Caco-2 (cell line): ENCODE measurements at regions not wholly inside any gene's neighbourhood (a gene's known extent, or its start where the extent isn't known, plus 50 kb on each side); places are given as distances from the start of the nearest gene placed in this dataset.
A peak's percentile ranks its signal among the peaks of the same experiment; 100 is the strongest.

Source experiments
- BruUV-seq: library from RNA; stranded (reverse); fragments of 400-500 nt; replicated peaks from 2 replicates; lab custom pipeline; 2021; lab: Mats Ljungman, UMichigan
- CTCF ChIA-PET: fragments of 300-600 bp; sonication (Branson Sonifier 250); formaldehyde crosslinking; loops from one replicate; lab custom pipeline; 2022; ENCODE audit warnings: antibody characterized with exemption; lab: Charles Lee
- POLR2A ChIA-PET: fragments of 300-600 bp; sonication (Branson Sonifier 250); formaldehyde crosslinking; loops from one replicate; lab custom pipeline; 2022; ENCODE audit warnings: antibody characterized with exemption; lab: Charles Lee
- DNase-seq, 2 experiments: peaks; one replicate each; pipeline versions ENCODE4 v3.0.0 to v3.0.0-alpha.2; 2020 to 2022
- H3K27me3 ChIP-seq: replicated peaks from 2 replicates; pipeline ENCODE4 v1.6.0; 2011; ENCODE audit warnings: low read length; ENCODE audit not compliant: control insufficient read depth, insufficient read depth
- H3K36me3 ChIP-seq: 2 replicates; pipeline ENCODE4 v1.5.1; 2011; ENCODE audit warnings: low read length; ENCODE audit not compliant: control insufficient read depth, insufficient read depth
- H3K4me1 ChIP-seq: fragments of 250-450 bp; sonication (Bioruptor Pico); 2 replicates; pipeline ENCODE4 v1.5.1; 2020; ENCODE audit warnings: mild to moderate bottlenecking
- H3K4me3 ChIP-seq: 2 replicates; pipeline ENCODE4 v1.5.1; 2011; ENCODE audit warnings: low read depth, mild to moderate bottlenecking, control low read depth, low read length
- H3K9me3 ChIP-seq: fragments of 250-450 bp; sonication (Bioruptor Pico); 2 replicates; pipeline ENCODE4 v1.5.1; 2020; ENCODE audit warnings: mild to moderate bottlenecking, moderate library complexity
- H3K27ac Mint-ChIP-seq: one replicate; pipeline ENCODE4 v1.8.0; 2022; ENCODE audit warnings: mixed read lengths; ENCODE audit not compliant: unreplicated experiment
- H3K27me3 Mint-ChIP-seq: one replicate; pipeline ENCODE4 v1.8.0; 2022; ENCODE audit warnings: mixed read lengths; ENCODE audit not compliant: insufficient read depth, unreplicated experiment
- H3K36me3 Mint-ChIP-seq: one replicate; pipeline ENCODE4 v1.8.0; 2022; ENCODE audit warnings: mild to moderate bottlenecking, mixed read lengths; ENCODE audit not compliant: insufficient read depth, unreplicated experiment
- H3K4me1 Mint-ChIP-seq: one replicate; pipeline ENCODE4 v1.8.0; 2022; ENCODE audit warnings: low read depth, mixed read lengths; ENCODE audit not compliant: unreplicated experiment
- H3K4me3 Mint-ChIP-seq: one replicate; pipeline ENCODE4 v1.8.0; 2022; ENCODE audit warnings: mild to moderate bottlenecking, moderate library complexity, mixed read lengths; ENCODE audit not compliant: unreplicated experiment
- H3K9me3 Mint-ChIP-seq: one replicate; pipeline ENCODE4 v1.8.0; 2022; ENCODE audit warnings: mixed read lengths; ENCODE audit not compliant: unreplicated experiment
- intact Hi-C: fragments of 100-400 bp; cut with micrococcal nuclease; formaldehyde crosslinking; loops from one replicate; pipeline ENCODE4 v1.10.0; 2022; ENCODE audit not compliant: unreplicated experiment
- TF ChIP-seq, protein P1 (sequence below), 2 experiments: fragments of 200-600 bp in 1 of 2; IDR thresholded peaks; 1 replicate in 1 of 2; 2 replicates in 1 of 2; pipeline versions ENCODE4 v1.5.1 to v1.8.0; 2011 to 2022; ENCODE audit warnings: antibody characterized with exemption in 1 of 2, control low read depth in 1 of 2, inconsistent platforms in 1 of 2, low read depth in 1 of 2, low read length in 1 of 2, mild to moderate bottlenecking in 1 of 2, moderate library complexity in 1 of 2; ENCODE audit not compliant: insufficient read depth in 1 of 2, severe bottlenecking in 1 of 2, unreplicated experiment in 1 of 2

DNA sequence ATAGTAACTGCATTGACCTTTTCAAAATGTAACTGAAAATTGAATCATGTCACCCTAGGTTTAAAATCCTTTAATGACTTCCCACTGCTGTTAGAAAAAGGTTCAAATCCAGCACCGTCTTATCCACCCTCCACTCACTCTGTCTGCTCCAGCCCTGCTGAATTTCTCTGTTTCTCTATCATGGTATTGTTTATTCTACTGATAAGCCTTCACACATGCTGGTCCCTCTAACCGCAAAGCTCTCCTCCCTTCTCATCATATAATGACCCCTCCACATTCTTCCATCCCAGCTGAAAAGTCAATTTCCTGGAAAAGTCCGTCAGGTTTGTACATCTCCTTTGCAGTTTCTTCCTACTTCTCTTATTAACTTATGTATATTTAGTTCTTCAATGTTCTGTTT, 389.2 kb upstream of the F9 start:
- POLR2A ChIA-PET, result no interaction called here

DNA sequence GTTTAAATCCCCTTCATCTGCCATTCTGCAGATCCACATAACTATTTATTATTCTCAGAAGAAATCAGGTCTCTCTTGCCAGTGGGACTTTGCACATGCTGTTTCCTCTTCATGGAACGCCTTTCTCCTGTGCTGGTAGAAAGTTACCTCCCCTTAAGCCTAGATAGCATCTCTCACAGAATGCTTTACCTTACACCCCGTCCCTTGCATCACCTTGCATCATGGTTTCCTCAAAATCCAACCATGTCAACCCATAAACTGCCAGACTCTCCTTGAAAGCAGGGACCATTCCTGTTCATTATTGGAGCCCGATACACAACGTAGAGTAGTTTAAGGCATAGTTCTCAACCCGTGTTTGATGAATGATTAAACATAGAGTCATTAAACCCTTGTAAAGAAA, 396.2 kb upstream of the F9 start:
- Histone ChIP-seq H3K27me3 (no peaks in the 10 kb centered on the region), H3K4me1 (no peaks in the 10 kb centered on the region), H3K4me3 (no peak overlapping the region), H3K9me3 (no peaks in the 10 kb centered on the region), H3K36me3 (no peaks in the 10 kb centered on the region)
- no TSS peak for BruUV-seq
- Mint-ChIP-seq H3K27ac (no peak overlapping the region), H3K9me3 (no peaks in the 10 kb centered on the region), H3K27me3 (no peaks in the 10 kb centered on the region), H3K4me1 (no peaks in the 10 kb centered on the region), H3K4me3 (no peak overlapping the region), H3K36me3 (no peaks in the 10 kb centered on the region)
- intact Hi-C loops, result no loop called here
- TF ChIP-seq, protein P1, sequence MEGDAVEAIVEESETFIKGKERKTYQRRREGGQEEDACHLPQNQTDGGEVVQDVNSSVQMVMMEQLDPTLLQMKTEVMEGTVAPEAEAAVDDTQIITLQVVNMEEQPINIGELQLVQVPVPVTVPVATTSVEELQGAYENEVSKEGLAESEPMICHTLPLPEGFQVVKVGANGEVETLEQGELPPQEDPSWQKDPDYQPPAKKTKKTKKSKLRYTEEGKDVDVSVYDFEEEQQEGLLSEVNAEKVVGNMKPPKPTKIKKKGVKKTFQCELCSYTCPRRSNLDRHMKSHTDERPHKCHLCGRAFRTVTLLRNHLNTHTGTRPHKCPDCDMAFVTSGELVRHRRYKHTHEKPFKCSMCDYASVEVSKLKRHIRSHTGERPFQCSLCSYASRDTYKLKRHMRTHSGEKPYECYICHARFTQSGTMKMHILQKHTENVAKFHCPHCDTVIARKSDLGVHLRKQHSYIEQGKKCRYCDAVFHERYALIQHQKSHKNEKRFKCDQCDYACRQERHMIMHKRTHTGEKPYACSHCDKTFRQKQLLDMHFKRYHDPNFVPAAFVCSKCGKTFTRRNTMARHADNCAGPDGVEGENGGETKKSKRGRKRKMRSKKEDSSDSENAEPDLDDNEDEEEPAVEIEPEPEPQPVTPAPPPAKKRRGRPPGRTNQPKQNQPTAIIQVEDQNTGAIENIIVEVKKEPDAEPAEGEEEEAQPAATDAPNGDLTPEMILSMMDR (IDR thresholded peaks at IDR 0.05; ENCODE audit: insufficient read depth in 1 of 2, low read depth in 1 of 2, low read length in 1 of 2, severe bottlenecking in 1 of 2, unreplicated experiment in 1 of 2), result no peak
- POLR2A ChIA-PET, result no interaction called here
- CTCF ChIA-PET, result no interaction called here
- DNase-seq, result no peak

More for the DNA sequence above, 389.2 kb upstream of the F9 start:
- no TSS peak for BruUV-seq
- Mint-ChIP-seq H3K4me3 (no peak overlapping the region), H3K27ac (no peak overlapping the region), H3K27me3 (no peaks in the 10 kb centered on the region), H3K36me3 (no peaks in the 10 kb centered on the region), H3K4me1 (no peaks in the 10 kb centered on the region), H3K9me3 (no peaks in the 10 kb centered on the region)
- peaks cover 7% of the 10 kb centered on the region; the same call in 1 of the 2 replicates for H3K4me1 ChIP-seq
- CTCF ChIA-PET, result no interaction called here
- TF ChIP-seq, protein P1 (IDR thresholded peaks at IDR 0.05; ENCODE audit: insufficient read depth in 1 of 2, low read depth in 1 of 2, low read length in 1 of 2, severe bottlenecking in 1 of 2, unreplicated experiment in 1 of 2), result no peak
- H3K4me3 ChIP-seq, result no peak overlapping the region
- H3K36me3 ChIP-seq, result no peaks in the 10 kb centered on the region
- DNase-seq, result no peak
- intact Hi-C loops, result no loop called here
- H3K27me3 ChIP-seq, result no peaks in the 10 kb centered on the region
- no peaks in the 10 kb centered on the region for H3K9me3 ChIP-seq

DNA sequence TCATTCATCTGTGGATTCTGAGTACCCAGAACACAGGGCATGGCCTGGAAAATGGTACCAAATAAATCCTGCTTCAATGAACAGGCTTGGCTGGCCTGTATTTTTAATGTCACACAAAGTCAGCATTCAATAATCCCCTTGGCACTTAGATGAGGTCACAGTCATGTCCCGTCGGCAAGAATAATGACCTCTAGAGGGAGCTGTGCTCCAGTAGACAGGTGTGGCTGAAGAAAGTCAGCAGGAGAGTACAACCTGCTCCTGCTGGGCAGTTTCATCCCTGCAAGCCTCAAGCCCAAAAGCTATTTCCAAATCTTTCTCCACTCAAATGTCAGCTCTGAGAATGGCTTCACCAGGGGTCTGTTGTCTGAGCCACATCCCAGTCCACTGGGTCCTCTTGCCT, 404.0 kb upstream of the F9 start:
- Mint-ChIP-seq H3K36me3 (no peaks in the 10 kb centered on the region), H3K27me3 (no peaks in the 10 kb centered on the region), H3K9me3 (peaks cover 9% of the 10 kb centered on the region), H3K4me1 (no peaks in the 10 kb centered on the region), H3K27ac (no peak overlapping the region), H3K4me3 (no peak overlapping the region)
- Histone ChIP-seq H3K4me3 (no peak overlapping the region), H3K9me3 (no peaks in the 10 kb centered on the region), H3K4me1 (no peaks in the 10 kb centered on the region), H3K36me3 (no peaks in the 10 kb centered on the region), H3K27me3 (no peaks in the 10 kb centered on the region)
- TF ChIP-seq, protein P1 (IDR thresholded peaks at IDR 0.05; ENCODE audit: insufficient read depth in 1 of 2, low read depth in 1 of 2, low read length in 1 of 2, severe bottlenecking in 1 of 2, unreplicated experiment in 1 of 2), result peak; percentile 63 to 70
- POLR2A ChIA-PET, result no interaction called here
- no TSS peak for BruUV-seq
- intact Hi-C loops, result loop anchor here (1.0 to 5.0 kb wide), 5 partner anchors 74 to 433 kb away; no protein-coding TSS in a partner anchor
- CTCF ChIA-PET, result interaction anchor here (0.7 to 1.0 kb wide), 2 partner anchors 304 to 636 kb away, joined by 3 to 4 read pairs; no protein-coding TSS in a partner anchor
- DNase-seq, result peak; percentile 63 to 67
